ENCODE measurements at regions not wholly inside any gene's neighbourhood (a gene's known extent, or its start where the extent isn't known, plus 50 kb on each side); places are given as distances from the start of the nearest gene placed in this dataset.

- no peak overlapping the region for H3K4me3 Mint-ChIP-seq
- Histone ChIP-seq H3K9me2 (ENCODE audit: insufficient read depth) (no peaks in the 10 kb centered on the region), H3K36me3 (ENCODE audit: insufficient read depth) (no peaks in the 10 kb centered on the region), H4K20me1 (replicated peaks; ENCODE audit: insufficient read depth) (no peaks in the 10 kb centered on the region), H3K27ac (ENCODE audit: low read depth) (no peak overlapping the region), H2AFZ (no peak overlapping the region), H3K4me2 (no peak overlapping the region), H3K4me1 (ENCODE audit: insufficient read depth) (no peaks in the 10 kb centered on the region), H3K4me3 (no peak overlapping the region), H3K79me2 (replicated peaks; ENCODE audit: insufficient read depth) (no peaks in the 10 kb centered on the region), H3F3A (replicated peaks; ENCODE audit: low read depth) (no peaks in the 10 kb centered on the region), H3K27me3 (ENCODE audit: insufficient read depth) (no peaks in the 10 kb centered on the region)
- no peak overlapping the region for H3K27ac Mint-ChIP-seq
- ATAC-seq (no peak), DNase-seq (ENCODE audit: low spot score) (no peak)
- H3K36me3 Mint-ChIP-seq (ENCODE audit: low read depth) = peaks cover under 1% of the 10 kb centered on the region; the same call in 1 of the 3 replicates
- H3K4me1 Mint-ChIP-seq = no peaks in the 10 kb centered on the region
- TF ChIP-seq CTCF (conservative IDR thresholded peaks at IDR 0.05; ENCODE audit: low read depth in 2 of 2) (no peak), EZH2 (IDR thresholded peaks at IDR 0.05; ENCODE audit: low read depth, unreplicated experiment) (no peak), ZNF331 (CRISPR knock-in tag; IDR thresholded peaks at IDR 0.05; ENCODE audit: low read depth) (no peak), JUNB (IDR thresholded peaks at IDR 0.05; ENCODE audit: unreplicated experiment) (no peak), ZNF462 (CRISPR knock-in tag; IDR thresholded peaks at IDR 0.05) (no peak), ZNF114 (CRISPR knock-in tag; IDR thresholded peaks at IDR 0.05) (no peak), STAT1 (IDR thresholded peaks at IDR 0.05; ENCODE audit: unreplicated experiment) (no peak), NANOG (IDR thresholded peaks at IDR 0.05; ENCODE audit: borderline replicate concordance) (no peak), POLR2AphosphoS5 (IDR thresholded peaks at IDR 0.05; ENCODE audit: low read depth) (no peak), CREB1 (CRISPR knock-in tag; IDR thresholded peaks at IDR 0.05; ENCODE audit: low read depth) (no peak), REST (IDR thresholded peaks at IDR 0.05; ENCODE audit: unreplicated experiment) (no peak), EZH2phosphoT487 (IDR thresholded peaks at IDR 0.05; ENCODE audit: unreplicated experiment) (no peak), ETS1 (IDR thresholded peaks at IDR 0.05) (no peak)
- no peaks in the 10 kb centered on the region for H3K27me3 Mint-ChIP-seq (ENCODE audit: insufficient read depth, low read depth, poor library complexity)
- H3K9me3 Mint-ChIP-seq = peaks cover 1% of the 10 kb centered on the region; the same call in 1 of the 3 replicates
Measured at GRCh38 chr11:11701070-11701469, 79.3 kb upstream of the GALNT18 start.
